NK-92 treated with Interleukin-12 subunit alpha and Interleukin-12 subunit beta, amount 100 ng/mL, for 24 hours (cell line): ENCODE measurements at regions not wholly inside any gene's neighbourhood (a gene's known extent, or its start where the extent isn't known, plus 50 kb on each side); places are given as distances from the start of the nearest gene placed in this dataset.
"Not testable (repeated sequence)": the region's sequence is repeated elsewhere in the genome, so short reads cannot be mapped to it uniquely, and the experiment has no call there.

Experiments used
- DNase-seq: peaks from one replicate; lab custom pipeline; 2025; lab: John Stamatoyannopoulos, UW

DNA sequence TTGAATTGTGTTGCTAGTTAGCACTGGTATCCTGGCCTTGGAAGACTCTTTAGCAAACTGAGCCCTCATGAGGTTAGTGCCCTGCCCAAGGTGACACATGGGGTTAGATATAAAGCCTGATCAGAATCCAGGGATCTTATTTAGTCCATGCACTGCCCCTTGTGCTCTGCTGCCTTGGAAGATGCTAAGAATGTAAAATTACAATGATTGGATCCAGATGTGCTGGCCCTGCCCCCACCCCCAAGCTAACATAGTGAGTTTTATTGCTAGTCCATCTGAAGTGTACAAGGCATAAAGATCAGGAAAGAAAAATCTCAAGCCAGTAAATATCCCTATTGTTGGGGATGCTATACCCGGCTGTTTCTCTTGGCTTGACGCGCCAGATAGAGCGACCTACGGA is 248.1 kb upstream of the C2CD4B start:
- no peak for DNase-seq

DNA sequence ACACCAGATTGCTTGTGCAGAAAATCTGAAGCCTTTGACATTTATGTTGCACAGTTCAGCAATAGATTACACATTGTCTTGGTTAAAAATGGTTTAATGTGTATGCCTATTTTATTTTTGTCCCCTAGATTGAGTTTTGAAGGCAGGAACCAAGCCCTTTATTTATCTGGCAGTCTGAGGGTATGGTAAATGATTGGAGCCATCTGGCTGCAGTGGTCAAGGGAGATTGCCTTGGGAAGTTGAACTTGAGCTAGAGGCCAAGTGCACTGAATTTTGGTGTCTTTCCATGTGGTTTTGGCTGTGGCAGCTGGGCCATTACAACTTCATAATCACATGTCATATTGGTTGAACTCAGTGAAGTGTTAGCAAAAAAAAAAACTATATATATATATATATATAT is 248.7 kb upstream of the C2CD4B start:
- DNase-seq: no peak

- DNase-seq: no peak
Observed at GRCh38 chr15:62415498-62415897, 250.4 kb upstream of the C2CD4B start.

DNA sequence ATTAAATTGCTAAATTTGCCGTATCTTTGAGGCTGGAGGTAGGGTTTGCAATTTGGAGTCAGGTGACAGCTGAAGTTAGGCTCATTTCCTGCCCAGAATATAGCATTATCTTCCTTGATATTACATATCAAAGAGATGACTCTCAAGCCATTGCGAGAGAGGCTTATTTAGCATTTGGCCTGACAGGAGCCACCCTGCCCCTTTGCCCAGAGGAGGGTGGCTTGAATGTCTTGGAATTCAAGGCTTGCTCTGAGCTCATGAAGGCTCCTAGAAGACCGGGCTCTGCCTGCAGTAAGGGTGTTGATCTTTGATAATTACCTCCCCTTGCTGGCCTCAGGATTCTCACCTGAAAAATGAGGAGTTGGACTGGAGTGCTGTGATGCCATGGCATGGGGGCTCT is 251.4 kb upstream of the C2CD4B start:
- DNase-seq: no peak

GRCh38 chr15:62417439-62417838 is 252.4 kb upstream of the C2CD4B start:
- DNase-seq: no peak

GRCh38 chr15:62418496-62418895 is 253.4 kb upstream of the C2CD4B start:
- not testable (repeated sequence) for DNase-seq

DNA sequence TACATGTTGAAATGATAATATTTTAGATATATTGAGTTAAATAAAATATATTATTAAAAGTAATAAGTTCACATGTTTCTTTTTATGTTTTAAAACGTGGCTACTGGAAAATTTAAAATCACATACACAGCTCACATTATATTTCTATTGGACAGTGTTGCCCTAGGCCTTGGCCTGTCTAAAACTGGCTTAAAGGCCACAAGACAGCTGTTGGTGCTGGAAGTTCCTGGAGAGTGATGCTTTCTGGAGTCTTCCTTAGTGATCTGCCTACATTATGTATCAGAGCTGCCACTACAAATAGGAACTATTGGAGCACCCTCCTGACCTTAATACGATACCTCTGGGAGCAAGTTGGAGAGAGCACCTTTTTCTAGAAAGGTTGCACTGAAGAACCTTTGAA is 254.1 kb upstream of the C2CD4B start:
- no peak for DNase-seq

DNA sequence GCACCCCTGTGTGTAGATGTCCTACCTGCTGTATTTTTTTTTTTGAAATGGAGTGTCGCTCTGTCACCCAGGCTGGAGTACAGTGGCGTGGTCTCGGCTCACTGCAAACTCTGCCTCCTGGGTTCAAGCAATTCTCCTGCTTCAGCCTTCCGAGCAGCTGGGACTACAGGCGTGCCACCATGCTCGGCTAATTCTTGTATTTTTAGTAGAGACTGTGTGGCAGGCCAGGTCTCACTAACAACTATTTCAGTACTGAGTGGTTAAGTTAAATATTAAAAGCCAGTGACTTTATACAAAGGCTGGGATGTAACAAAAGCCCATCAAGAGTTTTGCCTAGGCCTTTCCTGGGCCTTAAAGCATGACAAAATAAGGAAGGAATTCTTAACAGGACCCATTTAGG is 255.3 kb upstream of the C2CD4B start:
- DNase-seq: not testable (repeated sequence)

- no peak for DNase-seq
Observed at GRCh38 chr15:62421289-62421688, 256.2 kb upstream of the C2CD4B start.

DNA sequence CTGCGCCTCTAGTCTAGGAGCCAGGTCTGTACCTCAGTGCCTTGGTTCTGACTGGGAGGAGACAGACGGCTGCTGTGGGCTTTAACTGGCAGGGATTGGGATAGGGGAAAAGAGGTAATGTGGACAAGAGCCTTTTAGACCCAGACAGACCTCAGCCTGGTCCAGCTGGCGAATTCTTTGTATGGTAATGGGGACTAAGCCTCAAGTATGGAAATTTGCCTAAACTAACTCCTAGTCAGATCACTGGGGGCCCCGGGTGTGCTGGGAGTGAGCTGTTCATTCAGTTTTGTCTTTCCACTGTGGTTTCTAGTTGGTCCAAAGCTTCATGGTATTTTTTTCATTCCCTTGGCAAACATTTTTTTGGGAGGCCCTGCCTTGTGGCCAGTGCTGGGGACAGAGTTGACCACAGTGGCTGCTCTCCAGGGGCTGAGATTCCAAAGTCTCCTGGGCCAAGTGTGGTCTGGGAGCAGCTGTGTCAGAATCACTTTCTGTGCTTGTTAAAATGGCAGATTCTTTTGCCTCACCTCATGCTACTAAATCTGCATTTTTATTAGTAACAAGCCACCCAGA is 261.4 kb upstream of the C2CD4B start:
- no peak for DNase-seq

DNA sequence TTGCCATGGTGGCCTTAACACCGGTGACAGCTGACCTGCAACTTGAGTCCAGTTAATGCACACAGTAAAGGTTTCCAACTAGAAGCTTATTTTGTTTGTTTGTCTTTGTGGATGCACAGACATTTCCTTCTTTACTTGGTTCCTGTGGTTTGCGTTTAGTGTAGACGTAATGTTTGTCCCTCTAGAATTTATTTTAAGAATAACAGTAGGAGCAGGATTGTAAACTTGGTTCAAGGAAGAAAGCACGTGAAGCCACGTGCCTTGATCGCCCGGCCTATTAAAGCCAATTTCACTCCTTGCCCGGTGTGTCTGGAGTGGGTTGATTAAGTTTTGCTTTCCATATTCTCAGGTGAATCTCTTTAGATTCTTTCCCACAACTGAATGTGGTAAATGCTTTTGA is 263.2 kb upstream of the C2CD4B start:
- DNase-seq: no peak

GRCh38 chr15:62428851-62429598 is 263.9 kb upstream of the C2CD4B start:
- DNase-seq: no peak

GRCh38 chr15:62430056-62430455 is 265.0 kb upstream of the C2CD4B start:
- no peak for DNase-seq

DNA sequence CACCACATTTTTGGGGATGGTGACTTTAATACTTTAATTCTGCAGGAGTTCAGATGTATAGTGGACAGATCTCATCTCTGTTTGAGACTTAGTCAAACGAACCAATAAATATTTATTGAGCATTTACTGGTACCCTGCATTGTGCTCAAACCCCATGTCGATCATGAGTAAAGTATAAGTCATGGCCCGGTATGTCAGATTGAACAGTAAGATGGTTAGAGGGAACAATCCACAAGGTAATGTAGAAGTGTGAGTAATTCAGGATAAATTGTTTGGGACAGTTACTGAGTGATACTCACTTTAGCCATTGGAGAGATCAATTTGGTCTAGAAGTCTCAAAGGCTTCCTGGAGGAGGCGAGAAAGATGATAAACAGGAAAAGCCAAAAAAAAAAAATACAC is 265.5 kb upstream of the C2CD4B start:
- no peak for DNase-seq

GRCh38 chr15:62431008-62431797 is 266.1 kb upstream of the C2CD4B start:
- no peak for DNase-seq

- DNase-seq: no peak
Observed at GRCh38 chr15:62431817-62432216, 266.7 kb upstream of the C2CD4B start.

GRCh38 chr15:62432702-62433398 is 267.8 kb upstream of the C2CD4B start:
- no peak for DNase-seq

DNA sequence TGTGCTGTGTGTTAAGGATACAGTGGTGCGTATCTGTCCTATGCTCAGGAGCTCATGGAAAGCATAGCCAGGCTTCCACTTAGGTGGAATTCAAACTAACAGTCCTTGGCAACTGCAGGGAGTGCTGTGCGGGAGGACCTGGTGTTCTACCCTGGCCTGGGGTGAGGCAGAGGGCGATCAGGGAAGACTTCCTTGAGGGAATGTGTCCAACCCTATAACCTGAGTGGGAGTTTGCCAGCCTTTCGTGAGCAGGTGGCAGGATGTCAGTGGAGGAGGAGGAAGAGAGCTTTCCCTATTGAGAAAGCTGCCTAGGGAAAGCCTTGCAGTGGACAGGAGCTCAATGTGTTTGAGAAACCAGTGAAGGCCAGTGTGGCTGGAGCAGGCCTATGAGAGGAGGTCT is 271.1 kb upstream of the C2CD4B start:
- no peak for DNase-seq

- no peak for DNase-seq
Observed at GRCh38 chr15:62437753-62438152, 272.7 kb upstream of the C2CD4B start.

- DNase-seq: no peak
Observed at GRCh38 chr15:62439543-62440016, 274.5 kb upstream of the C2CD4B start.

- no peak for DNase-seq
Observed at GRCh38 chr15:62440362-62441105, 275.4 kb upstream of the C2CD4B start.
